ENCODE measurements at regions not wholly inside any gene's neighbourhood (a gene's known extent, or its start where the extent isn't known, plus 50 kb on each side); places are given as distances from the start of the nearest gene placed in this dataset.
A peak's percentile ranks its signal among the peaks of the same experiment; 100 is the strongest.

DNA sequence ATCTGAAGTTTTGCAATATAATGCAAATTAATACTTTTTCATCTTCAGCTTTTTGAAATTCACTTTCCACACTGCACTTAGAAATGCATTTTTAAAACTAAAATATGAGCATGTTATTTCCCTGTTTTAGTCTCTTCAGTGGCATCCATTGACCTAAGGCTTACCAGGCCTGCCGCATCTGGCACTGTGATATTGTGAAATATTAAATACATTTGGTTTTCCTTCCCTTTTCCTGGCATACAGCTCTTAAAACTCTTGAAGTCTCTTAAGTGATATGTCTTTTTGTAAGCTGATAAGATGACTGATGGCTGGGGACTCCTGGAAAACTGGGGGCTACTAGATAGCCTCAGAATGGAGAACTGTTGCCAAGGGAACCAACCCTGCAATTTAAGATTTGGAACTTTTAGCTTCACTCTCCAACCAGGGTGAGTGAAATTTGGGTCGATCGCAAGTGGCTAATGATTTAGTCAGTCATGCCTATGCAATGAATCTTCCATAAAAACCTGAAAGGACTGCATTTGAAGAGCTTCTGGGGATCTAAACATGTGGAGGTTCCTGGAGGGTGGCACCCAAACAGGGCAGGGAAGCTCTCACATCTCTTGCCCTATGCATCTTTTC, 75.5 kb upstream of the PDC start:
- no TSS peak for BruUV-seq (replicated peaks)
- Histone ChIP-seq H3K9me1 (replicated peaks; ENCODE audit: control insufficient read depth, extremely low read depth, insufficient read depth, low read length) (no peaks in the 10 kb centered on the region), H2AFZ (ENCODE audit: low read depth, low read length) (peak overlapping the region; percentile 9), H3K27me3 (ENCODE audit: control insufficient read depth in 2 of 2, insufficient read depth in 2 of 2, low read length in 2 of 2) (no peaks in the 10 kb centered on the region), H3K4me1 (ENCODE audit: control insufficient read depth, extremely low read depth, insufficient read depth, low read length) (peaks cover 27% of the 10 kb centered on the region), H3K79me2 (ENCODE audit: control insufficient read depth, insufficient read depth, low read length) (no peaks in the 10 kb centered on the region), H3K27ac (ENCODE audit: insufficient read depth, low read depth, low read length) (peak overlapping the region; percentile 27), H4K20me1 (replicated peaks; ENCODE audit: control insufficient read depth, extremely low read depth, insufficient read depth, low read length) (no peaks in the 10 kb centered on the region), H3K4me2 (ENCODE audit: insufficient read depth, low read length) (peak overlapping the region; percentile 79), H3K9me3 (replicated peaks; ENCODE audit: control insufficient read depth, insufficient read depth, low read length) (no peaks in the 10 kb centered on the region), H3K9ac (replicated peaks; ENCODE audit: extremely low read depth, insufficient read depth, low read length) (peak overlapping the region; percentile 10), H3K4me3 (replicated peaks in 1 of 3; ENCODE audit: insufficient read depth in 1 of 3, low read depth in 1 of 3, low read length in 3 of 3) (no peak overlapping the region), H3K36me3 (ENCODE audit: control insufficient read depth in 2 of 2, extremely low read depth in 1 of 2, insufficient read depth in 2 of 2, low read length in 2 of 2) (no peaks in the 10 kb centered on the region)
- FAIRE-seq: peak; percentile 37
- TF ChIP-seq EZH2 (IDR thresholded peaks at IDR 0.05; ENCODE audit: borderline replicate concordance, low read depth, low read length, severe bottlenecking): no peak
- TF ChIP-seq CTCF (IDR thresholded peaks at IDR 0.05; ENCODE audit: extremely low read depth in 1 of 2, insufficient read depth in 1 of 2, low read depth in 1 of 2, low read length in 2 of 2): no peak
- TF ChIP-seq JUN (IDR thresholded peaks at IDR 0.05; ENCODE audit: borderline replicate concordance, insufficient read depth, insufficient read length, low read depth): no peak
- no peak for TF ChIP-seq POLR2A (IDR thresholded peaks at IDR 0.05; ENCODE audit: low read depth, low read length)
- no peak for TF ChIP-seq MYC (IDR thresholded peaks at IDR 0.05; ENCODE audit: low read depth, low read length)
- no peak for TF ChIP-seq FOS (IDR thresholded peaks at IDR 0.05; ENCODE audit: borderline replicate concordance, insufficient read depth, low read length)
- no peak for TF ChIP-seq GATA2 (IDR thresholded peaks at IDR 0.05; ENCODE audit: insufficient read depth, insufficient read length, low read depth, low read length)
- TF ChIP-seq MAX (IDR thresholded peaks at IDR 0.05; ENCODE audit: insufficient read depth, insufficient read length): no peak
- TF ChIP-seq POLR2AphosphoS5 (IDR thresholded peaks at IDR 0.05; ENCODE audit: insufficient read depth, low read depth, low read length): no peak
- POLR2A ChIA-PET: no interaction called here
- intact Hi-C loops (cut with micrococcal nuclease) (loop anchor here (5.0 kb wide), 1 partner anchor 54 kb away; no protein-coding TSS in a partner anchor), dilution Hi-C loops (cut with MboI; ENCODE audit: extremely low pct_ligation_motif_present, low sequenced_read_pairs) (no loop called here)
- no peak for DNase-seq (ENCODE audit: low read depth, low spot score)
- CTCF ChIA-PET: interaction anchor here (0.7 to 1.1 kb wide), 3 partner anchors 38 to 187 kb away, joined by 3 to 6 read pairs (median 3); partner anchors contain the start of gene TPR
